Skin epidermis (tissue), 12 donors: ENCODE measurements at regions not wholly inside any gene's neighbourhood (a gene's known extent, or its start where the extent isn't known, plus 50 kb on each side); places are given as distances from the start of the nearest gene placed in this dataset.

ENCODE experiments used
- H3K27ac ChIP-seq, 21 experiments: fragments of 200-600 bp; sonication (generic) in 11 of 21; one replicate each; pipeline ENCODE4 v1.5.0; 2020; ENCODE audit warnings: mild to moderate bottlenecking in 3 of 21, inconsistent platforms in 2 of 21, moderate library complexity in 2 of 21
- H3K4me3 ChIP-seq, 7 experiments: fragments of 200-600 bp; sonication (generic) in 2 of 7; one replicate each; pipeline ENCODE4 v1.5.0; 2020; ENCODE audit warnings: inconsistent platforms in 2 of 7, mild to moderate bottlenecking in 2 of 7, moderate library complexity in 1 of 7

DNA sequence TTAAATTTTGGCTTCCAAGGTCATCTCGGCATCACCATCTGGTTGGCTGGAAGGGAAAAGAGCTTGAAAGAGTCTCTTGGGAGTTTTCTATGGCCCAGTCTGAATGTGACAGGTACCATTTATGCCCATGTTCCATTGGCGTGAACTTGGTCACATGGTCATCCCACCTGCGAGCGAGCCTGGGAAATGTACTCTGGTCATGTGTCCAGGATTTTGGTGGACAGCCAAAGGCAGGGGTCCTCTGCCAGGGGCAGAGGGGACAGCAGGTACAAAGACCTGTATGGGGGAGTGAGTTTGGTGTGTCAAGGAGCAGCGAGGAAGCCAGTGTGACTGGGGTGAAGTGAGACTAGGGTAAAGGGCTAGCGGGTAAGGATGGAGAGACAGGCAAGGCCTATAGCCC lies 112.6 kb downstream of the CDC5L start:
- H3K27ac ChIP-seq, result no peak overlapping the region
- no peak overlapping the region for H3K4me3 ChIP-seq

DNA sequence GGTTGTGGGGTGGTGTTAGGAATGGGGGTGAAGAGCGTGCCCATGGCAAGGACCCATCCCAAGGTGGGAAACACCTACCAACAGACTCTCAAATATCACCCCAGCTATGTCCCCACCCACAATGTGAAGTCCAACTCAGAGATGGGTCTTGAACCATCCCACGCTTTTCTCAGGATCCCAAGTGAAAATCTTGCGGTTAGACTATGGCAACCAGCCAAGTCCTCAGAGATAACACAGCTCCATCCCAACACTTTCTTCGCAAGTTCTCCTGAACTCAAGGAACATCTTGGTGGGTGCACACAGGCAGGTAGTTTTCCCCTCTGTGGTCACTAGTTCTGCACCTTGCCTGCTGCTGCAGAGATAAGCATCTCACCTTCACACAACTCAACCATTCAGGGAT lies 116.0 kb downstream of the CDC5L start:
- no peak overlapping the region for H3K27ac ChIP-seq
- no peak overlapping the region for H3K4me3 ChIP-seq

DNA sequence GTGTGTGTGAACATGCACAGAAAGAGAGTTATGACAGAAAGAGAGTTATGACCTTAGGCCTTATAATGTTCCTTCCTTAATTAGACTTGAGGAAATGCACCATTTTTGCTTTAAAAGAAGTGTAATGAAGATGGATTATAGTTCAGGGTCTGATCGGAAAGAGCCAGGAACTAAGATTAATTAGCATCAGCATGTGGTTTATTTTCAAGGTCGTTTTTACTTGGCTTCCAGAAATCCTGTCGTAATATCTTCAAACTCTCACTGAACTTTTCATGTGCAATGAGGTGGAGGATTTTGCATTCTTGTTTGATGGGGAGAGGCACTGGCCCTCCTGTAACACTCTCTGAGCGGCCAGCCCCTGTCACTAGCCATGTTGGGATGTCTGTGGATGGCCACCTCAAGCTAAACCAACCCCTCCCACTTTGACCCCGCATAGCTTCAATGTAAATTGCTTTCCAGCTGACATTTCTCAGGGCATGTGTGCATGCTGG lies 116.8 kb downstream of the CDC5L start:
- H3K4me3 ChIP-seq, result no peak overlapping the region
- no peak overlapping the region for H3K27ac ChIP-seq

DNA sequence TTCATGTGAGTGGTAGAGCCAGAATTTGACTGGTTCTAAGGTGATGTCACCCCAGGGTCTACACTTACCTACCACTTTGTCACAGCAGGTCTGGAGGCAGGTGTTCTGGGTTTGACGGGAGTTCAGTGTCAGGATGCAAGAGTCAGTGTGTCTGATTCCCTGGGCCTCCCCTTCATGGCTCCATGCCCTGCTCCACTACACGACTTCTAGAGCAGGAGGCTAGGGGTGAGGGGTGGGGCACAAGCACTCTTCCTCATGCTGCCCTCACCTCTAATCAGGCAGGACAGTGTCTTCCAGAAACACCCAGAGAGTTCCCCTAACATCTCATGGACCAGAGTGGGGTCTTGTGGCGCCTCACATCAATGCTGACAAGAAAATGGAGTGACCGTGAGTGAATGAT lies 118.2 kb downstream of the CDC5L start:
- Histone ChIP-seq H3K27ac (no peak overlapping the region), H3K4me3 (no peak overlapping the region)

DNA sequence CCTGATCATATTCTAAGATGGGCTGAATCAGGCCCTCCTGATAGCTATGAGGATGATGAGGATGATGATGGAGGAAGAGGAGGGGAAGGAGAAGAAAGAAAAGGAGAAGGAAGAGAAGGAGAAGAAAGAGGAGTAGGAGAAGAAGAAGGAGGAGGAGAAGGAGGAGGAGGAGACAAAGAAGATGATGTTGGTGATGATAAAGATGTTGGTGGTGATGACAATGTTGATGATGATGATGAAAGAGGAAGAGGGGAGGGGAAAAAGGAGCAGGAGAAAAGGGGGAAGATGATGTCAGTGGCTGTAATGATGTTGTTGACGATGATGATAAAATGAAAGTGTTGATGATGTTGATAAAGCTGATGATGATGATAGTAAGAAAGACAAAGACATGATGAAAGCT lies 119.5 kb downstream of the CDC5L start:
- no peak overlapping the region for H3K4me3 ChIP-seq

DNA sequence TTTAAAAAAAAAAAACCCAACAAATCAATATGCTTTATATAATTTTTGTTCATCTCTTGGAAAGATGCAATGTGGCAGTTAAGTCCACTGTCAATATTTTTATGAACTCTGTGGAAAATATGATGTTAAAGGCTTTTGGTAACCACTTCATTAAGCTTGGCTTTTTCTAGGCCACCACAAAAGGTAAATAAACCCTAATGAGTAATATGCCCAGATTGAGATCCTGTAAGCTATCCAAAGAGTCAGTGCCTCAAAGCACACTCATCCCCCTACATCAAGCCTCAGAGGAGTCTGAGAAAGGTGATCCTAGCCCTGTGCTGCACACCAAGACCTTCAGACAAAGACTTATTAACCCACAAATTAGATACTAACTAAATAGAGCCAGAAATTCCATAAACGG lies 121.1 kb downstream of the CDC5L start:
- Histone ChIP-seq H3K27ac (no peak overlapping the region), H3K4me3 (no peak overlapping the region)

More for the DNA sequence above, 119.5 kb downstream of the CDC5L start:
- no peak overlapping the region for H3K27ac ChIP-seq

DNA sequence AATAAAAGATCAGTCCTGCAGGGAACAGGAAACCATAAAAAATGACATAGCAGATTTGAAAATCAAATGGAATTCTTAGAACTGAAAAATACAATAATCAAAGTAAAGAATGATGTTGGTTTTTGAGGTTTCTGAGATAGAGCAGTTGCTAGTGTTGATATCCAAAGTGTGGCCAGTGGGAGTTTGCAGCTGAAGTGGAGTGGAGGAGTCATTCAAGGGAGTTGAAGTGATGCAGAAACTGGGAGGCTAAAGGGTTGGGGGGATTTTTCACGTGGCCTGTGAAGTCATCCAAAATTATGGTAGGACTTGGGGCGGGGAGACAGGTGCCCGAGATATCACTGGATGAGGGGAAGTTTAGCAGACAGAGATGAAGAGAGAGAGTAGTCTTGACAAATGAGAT lies 123.6 kb downstream of the CDC5L start:
- no peak overlapping the region for H3K4me3 ChIP-seq

DNA sequence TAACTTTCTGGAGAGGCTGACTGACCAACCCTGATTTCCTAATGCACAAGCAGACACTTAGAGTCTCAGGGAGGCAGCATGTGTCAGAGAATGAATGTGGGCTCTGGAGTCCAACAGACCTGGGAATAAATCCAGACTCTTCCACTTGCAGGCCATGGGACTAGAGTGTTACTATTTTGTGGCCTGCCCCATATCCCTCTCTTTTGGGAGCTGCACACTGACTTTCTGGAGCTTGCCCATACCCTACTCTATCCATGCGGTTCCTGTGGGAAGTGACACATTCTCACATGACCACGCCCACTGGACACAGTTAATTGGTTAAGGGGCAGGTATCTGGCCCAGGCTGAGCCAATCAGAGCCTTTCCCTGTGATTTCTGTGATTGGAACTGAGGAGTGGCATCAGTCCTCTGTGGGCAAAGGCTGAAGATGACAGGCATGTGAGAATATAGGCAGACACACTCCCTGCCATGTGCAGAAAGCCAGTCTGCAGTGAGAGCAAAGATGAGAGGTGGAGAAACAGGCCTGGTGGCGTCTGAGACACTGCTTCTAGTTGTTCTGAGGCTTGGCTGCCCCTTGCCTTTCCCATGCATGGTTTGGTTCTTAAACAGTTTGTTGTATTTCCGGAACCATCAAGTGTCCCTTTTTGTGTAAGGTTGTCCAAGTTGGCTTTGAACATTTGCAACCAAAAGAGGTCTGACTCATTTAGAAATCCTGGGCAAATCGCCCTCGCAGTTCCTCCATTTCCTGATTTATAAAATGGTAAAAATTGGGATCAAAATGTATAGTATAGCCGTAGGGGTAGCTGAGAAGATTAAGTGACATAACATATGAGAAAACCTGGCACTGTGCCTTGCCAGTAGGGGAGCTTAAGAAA lies 125.6 kb downstream of the CDC5L start:
- peak overlapping the region in 1 of 21 experiments; percentile 5 for H3K27ac ChIP-seq
- no peak overlapping the region for H3K4me3 ChIP-seq

More for the DNA sequence above, 123.6 kb downstream of the CDC5L start:
- H3K27ac ChIP-seq, result no peak overlapping the region

DNA sequence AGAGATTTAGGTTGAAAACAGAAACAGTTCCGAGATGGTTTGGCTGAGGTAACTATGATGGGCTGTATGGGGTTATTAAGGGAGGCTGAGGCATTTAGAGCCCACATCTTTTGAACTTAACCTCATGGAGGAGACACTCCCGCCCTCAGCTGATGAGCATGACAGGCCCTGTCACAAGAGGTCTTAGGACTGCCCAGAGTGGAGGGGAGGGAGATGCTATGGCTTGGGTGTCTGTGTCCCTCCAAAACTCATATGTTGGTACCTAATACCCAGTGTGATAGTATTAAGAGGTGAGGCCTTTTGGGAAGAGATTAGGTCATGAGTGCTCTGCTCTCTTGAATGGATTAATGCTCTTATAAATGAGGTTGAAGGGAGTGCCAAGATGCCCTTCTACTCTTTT lies 126.6 kb downstream of the CDC5L start:
- Histone ChIP-seq H3K4me3 (no peak overlapping the region), H3K27ac (no peak overlapping the region)

DNA sequence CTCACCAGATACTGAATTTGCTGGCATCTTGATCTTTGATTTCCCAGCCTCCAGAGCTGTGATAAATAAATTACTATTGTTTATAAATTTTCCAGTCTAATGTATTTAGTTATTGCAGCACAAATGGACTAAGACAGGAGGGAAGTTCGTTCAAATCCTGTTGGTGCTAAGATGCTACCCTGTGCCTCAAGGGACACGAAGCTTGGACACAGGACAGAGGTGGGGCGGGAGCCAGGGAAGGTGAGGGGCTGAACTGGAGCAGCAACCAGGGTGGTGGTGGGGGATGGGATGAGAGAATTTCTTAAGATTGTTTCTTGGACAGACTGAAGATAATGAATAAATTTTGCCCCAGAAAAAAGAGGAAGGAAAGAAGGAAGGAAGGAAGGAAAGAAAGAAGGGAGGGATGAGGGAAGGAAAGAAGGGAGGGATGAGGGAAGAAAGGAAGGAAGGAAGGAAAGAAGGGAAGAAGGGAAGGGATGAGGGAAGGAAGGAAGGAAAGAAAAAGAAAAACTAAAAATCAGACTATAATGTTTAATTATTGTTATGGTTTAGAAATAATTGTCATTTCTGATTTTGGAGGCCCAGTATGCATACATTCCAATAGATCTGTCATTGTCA lies 127.2 kb downstream of the CDC5L start:
- no peak overlapping the region for H3K4me3 ChIP-seq
- no peak overlapping the region for H3K27ac ChIP-seq

DNA sequence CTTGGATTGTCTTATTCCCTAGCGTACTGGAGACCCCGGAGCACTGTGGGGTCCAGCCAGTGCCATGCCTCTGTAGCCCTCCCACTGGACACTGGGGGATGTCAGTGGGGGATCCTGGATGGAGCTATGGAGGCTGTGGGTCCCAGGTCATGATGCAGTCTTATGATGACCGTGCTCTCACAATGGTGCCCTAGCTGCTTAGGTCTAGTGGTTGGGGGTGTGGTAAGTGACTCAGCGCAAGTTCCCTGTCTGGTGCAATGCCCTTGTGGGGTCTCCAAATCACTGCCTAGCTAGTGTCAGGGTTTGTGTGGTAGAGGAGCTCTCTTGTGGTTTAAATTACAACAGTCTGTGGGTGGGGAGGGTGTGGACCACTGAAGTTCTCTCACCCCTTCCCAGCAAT lies 135.4 kb downstream of the CDC5L start:
- Histone ChIP-seq H3K4me3 (no peak overlapping the region), H3K27ac (no peak overlapping the region)

DNA sequence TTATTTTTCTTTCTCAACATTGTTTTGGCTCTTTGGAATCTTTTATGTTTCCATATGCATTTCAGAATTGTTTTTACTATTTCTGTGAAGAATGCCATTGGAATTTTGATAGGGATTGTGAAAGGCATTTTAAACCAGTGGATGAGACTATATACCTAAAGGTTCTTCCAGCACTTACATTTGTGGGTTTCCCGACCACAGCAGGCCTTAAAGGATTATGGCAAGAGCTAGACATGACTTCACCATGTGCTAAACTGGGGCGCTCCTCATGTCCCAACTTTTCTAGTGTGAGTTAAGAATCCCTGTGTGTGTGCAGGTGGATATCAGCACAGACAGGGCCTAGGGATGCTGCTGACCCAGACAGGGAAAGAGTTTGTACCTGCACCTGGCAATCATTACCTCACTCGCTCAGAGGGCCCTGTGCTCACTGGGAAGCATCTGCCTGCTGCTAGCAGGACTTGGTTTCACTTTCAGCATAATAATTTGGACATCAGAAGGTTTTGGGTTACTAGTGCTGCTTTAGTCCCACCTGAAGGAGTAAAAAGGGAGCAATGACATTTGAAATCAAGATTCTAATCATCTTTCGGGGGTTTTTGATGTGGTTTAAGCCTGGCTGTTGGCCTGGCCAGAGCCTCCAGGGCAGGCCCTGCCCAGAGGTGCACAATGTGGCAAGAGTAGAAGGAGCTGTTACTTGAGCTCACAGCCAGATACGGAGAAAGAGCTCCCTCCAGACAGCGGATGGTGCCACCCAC lies 137.1 kb downstream of the CDC5L start:
- H3K27ac ChIP-seq, result no peak overlapping the region
- H3K4me3 ChIP-seq, result no peak overlapping the region

DNA sequence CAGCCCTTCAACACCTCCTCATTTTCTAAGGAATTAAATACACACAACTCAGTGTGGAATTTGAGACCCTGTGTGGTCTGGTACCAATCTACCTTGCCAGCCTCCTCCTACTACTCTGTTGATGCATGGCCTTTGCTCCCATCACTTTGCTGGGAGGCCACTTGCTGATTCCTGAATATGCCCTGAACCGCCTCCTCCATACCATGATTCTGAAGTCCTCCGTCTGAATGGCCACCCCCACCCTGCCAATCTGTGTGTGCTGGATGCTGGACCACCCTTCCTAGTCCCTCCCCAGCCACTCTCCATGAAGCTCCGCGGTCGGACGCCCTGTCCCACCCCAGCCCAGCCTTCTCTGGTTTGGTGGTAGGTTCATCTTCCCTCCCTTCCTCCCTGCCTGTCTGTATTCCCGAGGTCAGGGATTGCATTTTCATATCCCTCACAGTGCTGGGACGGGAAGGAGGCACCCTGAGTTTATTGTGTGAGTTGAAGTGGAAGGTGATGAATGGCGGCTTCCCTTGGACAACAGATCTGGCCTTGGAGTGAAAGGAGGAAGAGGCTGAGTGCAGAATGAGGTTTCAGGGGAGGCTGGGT lies 138.3 kb downstream of the CDC5L start:
- no peak overlapping the region for H3K4me3 ChIP-seq
- H3K27ac ChIP-seq, result no peak overlapping the region

DNA sequence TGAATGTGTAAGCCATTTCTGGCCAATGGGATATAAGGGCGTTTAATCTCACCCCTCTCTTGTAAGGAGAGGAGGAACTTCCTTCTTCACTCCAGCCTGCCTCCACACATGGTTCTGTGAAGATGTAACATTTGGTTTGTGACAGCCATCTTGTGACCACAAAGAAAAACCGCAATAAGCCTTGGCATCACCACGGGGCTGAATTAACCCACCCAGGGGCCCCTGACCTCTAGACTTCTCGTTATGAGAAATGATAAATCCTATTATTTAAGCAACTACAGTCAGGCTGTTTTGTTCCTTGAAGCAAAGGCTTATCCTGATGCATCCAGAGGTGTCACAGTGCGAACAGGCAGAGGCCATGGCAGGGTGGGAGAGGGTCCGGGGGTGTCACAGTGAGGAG lies 139.7 kb downstream of the CDC5L start:
- H3K4me3 ChIP-seq, result no peak overlapping the region
- no peak overlapping the region for H3K27ac ChIP-seq

DNA sequence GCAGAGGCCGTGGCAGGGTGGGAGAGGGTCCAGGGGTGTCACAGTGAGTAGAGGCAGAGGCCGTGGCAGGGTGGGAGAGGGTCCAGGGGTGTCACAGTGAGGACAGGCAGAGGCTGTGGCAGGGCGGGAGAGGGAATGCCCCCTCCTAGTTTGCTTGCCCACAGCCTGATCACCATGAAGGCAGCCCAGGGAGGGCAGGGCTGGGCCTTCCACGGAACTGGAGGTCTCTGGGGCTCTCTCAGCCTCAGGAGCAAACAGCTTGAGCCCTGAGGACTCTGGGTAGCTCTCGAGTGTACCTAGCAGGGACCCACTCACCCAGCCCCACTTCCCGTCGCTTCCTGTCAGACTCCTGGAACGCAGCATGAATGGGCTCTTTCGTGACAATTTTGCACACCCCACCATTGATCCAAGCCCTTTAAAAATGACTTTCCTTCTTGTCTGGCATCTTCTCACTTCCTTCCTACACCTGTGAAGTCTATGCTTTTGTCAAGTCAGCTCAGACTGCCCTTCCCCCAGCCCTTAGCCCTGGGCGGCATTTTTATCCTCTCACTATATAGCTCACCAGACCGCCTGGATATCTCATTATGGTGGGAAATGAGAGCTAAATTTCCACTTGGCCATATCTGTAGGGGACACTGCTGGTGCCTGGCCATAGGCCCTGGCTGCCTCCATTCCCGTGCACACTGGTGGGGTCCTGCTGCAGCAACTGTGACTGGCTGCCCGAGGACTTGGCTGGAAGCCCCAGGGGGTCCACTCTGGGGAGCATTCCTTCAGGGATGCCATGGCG lies 140.3 kb downstream of the CDC5L start:
- no peak overlapping the region for H3K4me3 ChIP-seq
- no peak overlapping the region for H3K27ac ChIP-seq

DNA sequence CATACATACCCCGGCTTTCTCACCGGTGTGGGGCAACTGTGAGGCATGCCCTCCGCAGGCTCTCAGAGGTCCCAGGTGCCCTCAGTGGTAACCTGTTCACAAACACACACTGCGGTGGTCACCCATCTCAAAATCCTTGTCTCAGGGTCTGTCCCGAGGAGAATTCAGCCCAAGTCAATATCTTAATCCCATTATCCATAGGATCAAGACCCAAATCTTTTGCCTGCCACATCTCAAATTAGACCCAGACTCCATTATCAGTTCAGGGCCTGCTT lies 140.8 kb downstream of the CDC5L start:
- H3K27ac ChIP-seq, result no peak overlapping the region
- H3K4me3 ChIP-seq, result no peak overlapping the region

DNA sequence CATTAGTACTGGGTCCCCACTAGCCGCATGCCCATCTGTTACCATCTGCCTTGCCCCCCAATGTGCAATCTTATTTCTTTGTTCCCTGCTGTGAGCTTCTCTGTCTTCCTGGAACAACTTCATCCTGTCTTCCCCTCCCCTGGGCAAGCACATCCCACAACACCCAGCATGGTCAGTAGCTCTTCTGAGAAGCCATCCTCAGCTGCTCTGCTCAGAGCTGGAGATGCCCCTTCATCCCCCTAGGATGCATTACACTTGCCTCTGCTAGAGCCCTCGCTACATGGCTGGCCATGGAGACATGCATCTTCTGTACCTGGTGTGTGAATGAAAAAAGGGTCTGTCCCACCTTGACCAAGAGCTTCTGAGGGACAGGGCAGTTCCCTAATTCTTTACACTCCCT lies 141.2 kb downstream of the CDC5L start:
- H3K27ac ChIP-seq, result no peak overlapping the region
- no peak overlapping the region for H3K4me3 ChIP-seq

DNA sequence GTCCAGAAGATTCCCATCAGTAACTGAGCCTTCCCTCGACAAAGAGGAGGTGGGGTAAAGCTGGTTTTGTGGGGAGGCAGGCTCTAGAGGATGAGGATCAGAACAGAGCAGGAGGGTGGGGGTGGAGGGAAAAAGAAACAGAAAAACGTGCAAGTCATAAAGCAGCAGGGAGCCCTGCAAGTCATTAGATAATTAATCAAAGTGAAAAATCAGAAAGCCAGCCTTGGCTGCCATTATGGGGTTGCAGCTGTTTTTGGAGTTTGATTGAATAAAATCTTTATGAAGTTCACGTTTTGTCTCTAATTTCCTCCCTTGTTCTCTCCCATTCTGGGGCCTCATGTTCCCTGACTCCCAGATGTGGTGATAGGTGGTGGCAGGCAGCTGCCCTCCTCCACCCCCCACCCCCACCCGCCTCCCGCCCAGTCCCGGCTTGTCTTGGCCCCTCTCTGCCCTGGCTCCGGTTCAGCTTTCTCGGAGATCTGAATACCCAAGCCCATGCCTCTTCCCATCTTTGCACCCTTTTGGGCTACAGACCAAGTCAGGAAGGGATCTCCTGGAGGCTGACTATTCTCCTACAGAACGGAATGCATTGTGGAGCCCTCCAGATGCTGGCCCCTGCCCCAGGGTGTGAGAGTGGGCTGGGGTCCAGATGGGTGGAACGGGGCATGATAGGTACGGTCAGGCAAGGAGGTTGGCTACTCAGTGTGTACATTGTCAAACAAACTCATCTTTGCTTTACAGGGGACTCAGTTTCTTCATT lies 141.8 kb downstream of the CDC5L start:
- H3K27ac ChIP-seq, result no peak overlapping the region
- H3K4me3 ChIP-seq, result no peak overlapping the region
